ENCODE measurements at regions not wholly inside any gene's neighbourhood (a gene's known extent, or its start where the extent isn't known, plus 50 kb on each side); places are given as distances from the start of the nearest gene placed in this dataset.
"Not testable (repeated sequence)": the region's sequence is repeated elsewhere in the genome, so short reads cannot be mapped to it uniquely, and the experiment has no call there.

GRCh38 chr13:78129823-78130222, 211.2 kb upstream of the EDNRB start:
- no peak for TF ChIP-seq CTCF (IDR thresholded peaks at IDR 0.05; ENCODE audit: low read depth, low read length)
- no peak overlapping the region for H3K4me3 ChIP-seq (ENCODE audit: low read depth, low read length)

- H3K4me3 ChIP-seq (ENCODE audit: low read depth, low read length): no peak overlapping the region
- TF ChIP-seq CTCF (IDR thresholded peaks at IDR 0.05; ENCODE audit: low read depth, low read length): no peak
These were observed 210.7 kb upstream of the EDNRB start for GRCh38 chr13:78129359-78129758.

- TF ChIP-seq CTCF (IDR thresholded peaks at IDR 0.05; ENCODE audit: low read depth, low read length): peak; percentile 59; the same call in 1 of the 2 replicates
These were observed 203.1 kb upstream of the EDNRB start for GRCh38 chr13:78121459-78122348.

GRCh38 chr13:78121001-78121400, 202.4 kb upstream of the EDNRB start:
- no peak overlapping the region for H3K4me3 ChIP-seq (ENCODE audit: low read depth, low read length)
- TF ChIP-seq CTCF (IDR thresholded peaks at IDR 0.05; ENCODE audit: low read depth, low read length): no peak

More at GRCh38 chr13:78121459-78122348, 203.1 kb upstream of the EDNRB start:
- H3K4me3 ChIP-seq (ENCODE audit: low read depth, low read length): no peak overlapping the region

- not testable (repeated sequence) for H3K4me3 ChIP-seq (ENCODE audit: low read depth, low read length)
These were observed 201.5 kb upstream of the EDNRB start for GRCh38 chr13:78120144-78120543.

GRCh38 chr13:78117070-78117469, 198.4 kb upstream of the EDNRB start:
- not testable (repeated sequence) for H3K4me3 ChIP-seq (ENCODE audit: low read depth, low read length)

GRCh38 chr13:78105656-78106055, 187.0 kb upstream of the EDNRB start:
- H3K4me3 ChIP-seq (ENCODE audit: low read depth, low read length): no peak overlapping the region
- no peak for TF ChIP-seq CTCF (IDR thresholded peaks at IDR 0.05; ENCODE audit: low read depth, low read length)

- no peak overlapping the region for H3K4me3 ChIP-seq (ENCODE audit: low read depth, low read length)
- no peak for TF ChIP-seq CTCF (IDR thresholded peaks at IDR 0.05; ENCODE audit: low read depth, low read length)
These were observed 185.3 kb upstream of the EDNRB start for GRCh38 chr13:78103936-78104335.

Data from WI38 (cell line).